Erythroblast (primary cell): ENCODE measurements at regions not wholly inside any gene's neighbourhood (a gene's known extent, or its start where the extent isn't known, plus 50 kb on each side); places are given as distances from the start of the nearest gene placed in this dataset.

Experiments used
- GATA1 ChIP-seq: IDR thresholded peaks from 2 replicates; pipeline ENCODE4 v1.6.1; 2011; ENCODE audit warnings: low read depth, mild to moderate bottlenecking, control low read depth, low read length, moderate library complexity
- POLR2A ChIP-seq: IDR thresholded peaks from 2 replicates; pipeline ENCODE4 v1.6.1; 2011; ENCODE audit warnings: mild to moderate bottlenecking, low read length

GRCh38 chr6:91477688-91478087 is 890.8 kb upstream of the MAP3K7 start:
- TF ChIP-seq POLR2A (no peak), GATA1 (no peak)
